SK-N-SH treated with all-trans-retinoic acid at 6 μM for 48 hours (cell line): ENCODE measurements at regions not wholly inside any gene's neighbourhood (a gene's known extent, or its start where the extent isn't known, plus 50 kb on each side); places are given as distances from the start of the nearest gene placed in this dataset.

Experiments
- RARB ChIP-seq: fragments of 250-450 bp; sonication (Bioruptor Pico); IDR thresholded peaks from 2 replicates; pipeline ENCODE4 v1.8.0; 2021; ENCODE audit warnings: mild to moderate bottlenecking, moderate library complexity
- TOX ChIP-seq: fragments of 250-450 bp; sonication (Bioruptor Pico); IDR thresholded peaks from 2 replicates; pipeline ENCODE4 v1.8.0; 2021; ENCODE audit warnings: mild to moderate bottlenecking, moderate library complexity, borderline replicate concordance
- ZFP3 ChIP-seq: fragments of 250-450 bp; sonication (Bioruptor Pico); IDR thresholded peaks from 2 replicates; pipeline ENCODE4 v1.5.0; 2020; ENCODE audit warnings: mild to moderate bottlenecking, moderate library complexity
- ZNF565 ChIP-seq: fragments of 450-650 bp; formaldehyde crosslinking; conservative IDR thresholded peaks from 2 replicates; pipeline ENCODE4 v1.5.0; 2020; ENCODE audit warnings: low read depth, mild to moderate bottlenecking, moderate library complexity
- ZNF70 ChIP-seq: fragments of 450-650 bp; formaldehyde crosslinking; IDR thresholded peaks from 2 replicates; pipeline ENCODE4 v1.5.0; 2020; ENCODE audit warnings: mild to moderate bottlenecking, moderate library complexity
- TF ChIP-seq, protein P1 (sequence below): fragments of 250-450 bp; sonication (Bioruptor Pico); IDR thresholded peaks from 2 replicates; pipeline ENCODE4 v1.5.1; 2020; ENCODE audit warnings: low read depth, mild to moderate bottlenecking, moderate library complexity
- TF ChIP-seq, protein P2 (sequence below): fragments of 250-450 bp; sonication (Bioruptor Pico); IDR thresholded peaks from 2 replicates; pipeline ENCODE4 v1.8.0; 2020; ENCODE audit warnings: mild to moderate bottlenecking, moderate library complexity, borderline replicate concordance

DNA sequence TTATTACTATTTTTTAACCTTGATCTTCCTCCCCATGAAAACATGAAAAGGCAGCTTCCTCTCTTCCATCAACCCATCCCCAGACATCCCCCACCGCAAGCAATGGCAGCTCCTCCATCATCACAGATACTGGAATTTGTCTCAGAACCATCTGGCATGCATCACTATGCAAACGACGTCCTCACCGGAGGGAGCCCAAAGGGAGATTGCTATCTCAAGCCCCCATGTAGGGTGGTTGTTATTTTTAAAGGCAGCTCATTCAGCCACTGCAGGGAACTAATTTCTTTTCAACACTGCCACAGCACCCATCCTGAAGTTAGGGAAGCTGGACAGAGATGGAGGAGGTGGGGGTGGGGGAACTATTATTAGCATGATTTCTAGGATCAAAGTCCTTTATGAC is 222.5 kb downstream of the FOXL1 start:
- TF ChIP-seq ZNF565 (CRISPR knock-in tag) (no peak), ZNF70 (CRISPR knock-in tag) (no peak), ZFP3 (CRISPR knock-in tag) (no peak), TOX (CRISPR knock-in tag) (no peak), RARB (CRISPR knock-in tag) (no peak)
- TF ChIP-seq, protein P1, sequence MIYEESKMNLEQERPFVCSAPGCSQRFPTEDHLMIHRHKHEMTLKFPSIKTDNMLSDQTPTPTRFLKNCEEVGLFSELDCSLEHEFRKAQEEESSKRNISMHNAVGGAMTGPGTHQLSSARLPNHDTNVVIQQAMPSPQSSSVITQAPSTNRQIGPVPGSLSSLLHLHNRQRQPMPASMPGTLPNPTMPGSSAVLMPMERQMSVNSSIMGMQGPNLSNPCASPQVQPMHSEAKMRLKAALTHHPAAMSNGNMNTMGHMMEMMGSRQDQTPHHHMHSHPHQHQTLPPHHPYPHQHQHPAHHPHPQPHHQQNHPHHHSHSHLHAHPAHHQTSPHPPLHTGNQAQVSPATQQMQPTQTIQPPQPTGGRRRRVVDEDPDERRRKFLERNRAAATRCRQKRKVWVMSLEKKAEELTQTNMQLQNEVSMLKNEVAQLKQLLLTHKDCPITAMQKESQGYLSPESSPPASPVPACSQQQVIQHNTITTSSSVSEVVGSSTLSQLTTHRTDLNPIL (CRISPR knock-in tag), result no peak
- TF ChIP-seq, protein P2, sequence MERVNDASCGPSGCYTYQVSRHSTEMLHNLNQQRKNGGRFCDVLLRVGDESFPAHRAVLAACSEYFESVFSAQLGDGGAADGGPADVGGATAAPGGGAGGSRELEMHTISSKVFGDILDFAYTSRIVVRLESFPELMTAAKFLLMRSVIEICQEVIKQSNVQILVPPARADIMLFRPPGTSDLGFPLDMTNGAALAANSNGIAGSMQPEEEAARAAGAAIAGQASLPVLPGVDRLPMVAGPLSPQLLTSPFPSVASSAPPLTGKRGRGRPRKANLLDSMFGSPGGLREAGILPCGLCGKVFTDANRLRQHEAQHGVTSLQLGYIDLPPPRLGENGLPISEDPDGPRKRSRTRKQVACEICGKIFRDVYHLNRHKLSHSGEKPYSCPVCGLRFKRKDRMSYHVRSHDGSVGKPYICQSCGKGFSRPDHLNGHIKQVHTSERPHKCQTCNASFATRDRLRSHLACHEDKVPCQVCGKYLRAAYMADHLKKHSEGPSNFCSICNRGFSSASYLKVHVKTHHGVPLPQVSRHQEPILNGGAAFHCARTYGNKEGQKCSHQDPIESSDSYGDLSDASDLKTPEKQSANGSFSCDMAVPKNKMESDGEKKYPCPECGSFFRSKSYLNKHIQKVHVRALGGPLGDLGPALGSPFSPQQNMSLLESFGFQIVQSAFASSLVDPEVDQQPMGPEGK, result no peak
